ENCODE measurements at regions not wholly inside any gene's neighbourhood (a gene's known extent, or its start where the extent isn't known, plus 50 kb on each side); places are given as distances from the start of the nearest gene placed in this dataset.

DNA sequence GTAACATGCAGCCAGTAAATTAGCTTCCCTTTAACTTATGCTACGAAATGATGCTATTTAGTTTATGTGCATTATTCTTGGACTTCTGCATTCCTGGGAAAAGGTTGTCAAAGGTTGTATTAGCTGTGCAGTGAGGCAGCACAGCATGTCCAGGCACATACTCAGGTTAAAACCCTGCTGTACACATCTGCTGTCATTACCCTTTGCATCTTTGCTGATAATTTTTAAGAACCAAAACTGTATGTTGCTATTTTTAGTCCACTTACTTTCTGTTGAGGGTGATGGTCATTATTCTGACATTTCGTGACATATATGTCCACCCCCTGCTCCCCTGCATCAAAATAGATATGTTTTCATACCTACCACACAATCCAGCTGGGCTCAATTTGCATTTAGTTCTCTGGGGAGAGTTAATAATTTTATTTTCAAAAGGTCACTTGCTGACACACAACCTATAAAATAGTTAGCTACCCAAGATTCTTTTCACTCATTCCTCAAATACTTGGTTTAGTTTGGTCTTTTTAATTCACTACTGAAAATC lies 142.5 kb upstream of the SPACA1 start:
- DNase-seq = no peak

DNA sequence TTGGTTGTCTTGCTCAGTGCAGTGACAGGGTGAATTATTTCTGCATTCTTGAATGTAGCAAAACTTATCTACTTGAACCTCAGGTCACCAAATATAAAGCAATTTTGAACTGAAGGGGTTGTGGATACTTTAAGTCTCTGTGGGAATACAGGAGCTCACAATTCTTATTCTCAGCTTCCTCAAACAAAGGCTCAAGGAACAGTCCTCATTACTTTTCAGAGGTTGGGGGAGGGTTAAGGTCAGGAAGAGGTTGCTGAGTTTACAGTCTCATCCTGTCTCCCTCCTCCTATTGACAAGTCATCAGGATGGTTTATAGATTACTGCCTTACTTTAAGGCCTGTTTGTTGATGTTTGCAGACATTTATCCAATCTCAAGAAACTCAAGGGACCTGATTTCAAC lies 143.6 kb upstream of the SPACA1 start:
- DNase-seq = no peak

DNA sequence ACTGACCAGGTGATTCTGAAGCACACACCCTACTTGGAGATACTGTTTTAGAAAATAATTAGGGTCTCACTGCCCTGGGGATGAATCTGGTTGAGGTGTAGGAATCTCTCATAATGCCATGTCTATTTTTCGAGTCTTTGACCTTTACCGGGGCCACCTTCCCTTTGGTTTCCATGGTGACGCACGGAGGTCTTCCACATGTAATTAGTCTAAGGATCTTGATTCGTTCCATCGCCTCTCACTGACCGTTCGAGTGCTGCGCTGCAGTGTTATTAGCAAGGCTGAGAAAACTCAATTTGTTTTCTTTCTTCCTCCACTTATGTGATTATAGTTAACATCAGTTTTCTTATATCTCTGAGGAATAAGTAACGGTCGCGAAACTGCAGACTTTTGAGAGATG lies 144.3 kb upstream of the SPACA1 start:
- DNase-seq = no peak

DNA sequence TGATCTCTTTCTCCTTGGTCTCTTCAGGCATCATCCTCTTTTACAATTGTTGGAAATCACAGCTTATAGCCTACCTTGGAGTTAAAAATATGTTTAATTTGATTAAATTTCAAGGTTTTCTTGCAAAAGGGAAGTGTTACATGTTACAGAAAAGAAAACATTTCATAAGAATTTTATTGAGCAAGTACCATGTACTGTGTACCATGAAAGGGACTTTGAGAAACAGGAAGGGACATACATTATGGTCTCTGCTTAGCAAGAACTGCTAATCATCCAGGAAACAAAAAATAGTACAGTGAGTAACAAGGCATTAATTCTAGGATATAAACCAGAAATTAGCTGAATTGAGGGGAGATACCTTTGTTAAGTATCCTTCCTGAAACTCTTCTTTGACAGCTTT lies 145.3 kb upstream of the SPACA1 start:
- no peak for DNase-seq

DNA sequence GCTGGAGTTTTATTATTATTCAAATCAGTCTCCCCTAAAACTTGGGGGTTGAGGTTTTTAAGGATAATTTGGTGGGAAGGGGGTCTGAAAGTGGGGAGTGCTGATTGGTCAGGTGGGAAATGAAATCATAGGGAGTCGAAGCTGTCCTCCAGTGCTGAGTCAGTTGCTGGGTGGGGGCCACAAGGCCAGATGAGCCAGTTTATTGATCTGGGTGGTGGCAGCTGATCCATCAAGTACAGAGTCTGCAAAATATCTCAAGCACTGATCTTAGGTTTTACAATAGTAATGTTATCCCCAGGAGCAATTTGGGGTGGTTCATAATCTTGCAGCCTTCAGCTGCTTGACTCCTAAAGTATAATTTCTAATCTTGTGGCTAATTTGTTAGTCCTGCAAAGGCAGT lies 146.0 kb upstream of the SPACA1 start:
- no peak for DNase-seq

DNA sequence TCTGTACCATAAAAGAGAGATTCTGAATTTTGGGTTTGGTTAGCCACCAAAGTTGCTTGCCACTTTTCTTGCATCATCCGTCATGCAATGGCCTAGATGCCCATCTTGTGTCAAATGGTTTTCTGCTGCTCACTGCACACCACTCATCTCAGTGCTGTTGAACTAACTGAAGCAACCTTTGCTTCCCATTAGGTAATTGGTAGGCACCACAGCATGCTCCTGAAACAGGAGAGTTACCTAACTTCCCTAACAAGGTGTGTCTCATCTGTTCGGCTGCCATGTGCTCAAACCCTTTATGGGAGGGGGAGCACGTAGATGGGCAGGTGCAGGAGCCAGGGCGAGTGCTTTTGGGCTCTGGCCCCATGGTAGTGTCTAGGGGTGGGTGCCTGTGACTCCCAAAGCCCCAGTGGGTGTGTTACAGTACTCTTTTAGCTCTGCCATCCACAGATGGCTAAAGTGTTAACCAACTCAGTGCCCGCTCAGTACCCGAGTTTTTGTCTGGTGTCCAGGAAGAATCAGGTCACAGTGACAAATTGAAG lies 147.4 kb upstream of the SPACA1 start:
- DNase-seq = no peak

DNA sequence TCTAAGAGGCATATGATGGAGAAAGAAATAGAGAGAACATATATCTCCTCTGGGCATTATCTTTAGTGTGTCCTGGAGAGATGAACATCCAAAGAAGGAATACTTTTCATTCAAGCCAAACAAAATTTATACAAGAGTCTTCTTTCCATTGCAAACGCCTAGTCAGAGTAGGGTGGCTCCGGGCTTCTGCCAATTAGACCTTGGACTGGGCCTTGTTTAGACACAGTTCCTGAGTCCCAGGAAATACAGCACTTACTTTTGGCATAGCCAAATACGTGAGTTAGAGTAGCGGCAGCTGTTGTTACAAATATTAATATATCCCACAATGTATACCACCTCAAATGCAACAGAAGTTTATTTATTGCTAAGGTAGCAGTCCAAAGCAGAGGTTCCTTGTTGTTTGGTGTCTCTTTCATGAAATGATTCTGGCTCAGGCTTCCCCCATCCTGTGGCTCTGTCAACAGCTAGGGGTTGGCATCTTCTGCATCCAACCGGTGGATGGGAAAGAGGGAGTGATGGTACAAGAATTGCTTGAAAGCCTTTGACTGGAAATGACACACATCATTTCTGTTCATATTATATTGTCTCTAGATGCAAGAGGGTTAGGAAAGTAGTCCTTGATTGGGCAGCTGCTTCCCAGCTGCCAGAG lies 148.0 kb upstream of the SPACA1 start:
- no peak for DNase-seq

DNA sequence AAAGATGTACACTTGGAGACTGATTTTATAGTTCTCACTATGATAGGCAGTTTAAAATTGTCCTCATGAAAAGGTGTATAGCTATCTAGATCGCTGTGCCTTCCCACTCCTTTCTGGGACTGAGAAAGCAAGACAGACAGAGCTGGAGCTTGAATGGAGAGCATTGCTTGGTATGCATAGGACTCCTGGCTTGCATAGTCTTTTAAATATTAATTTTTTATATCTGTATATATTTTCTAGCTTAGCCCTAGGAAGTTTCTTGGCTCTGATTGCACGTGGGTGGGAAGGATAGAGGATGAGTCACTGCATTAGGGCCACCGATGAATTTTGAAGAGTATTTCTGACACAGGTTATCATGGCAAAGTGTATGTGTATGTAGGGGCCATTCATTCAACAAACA lies 150.0 kb upstream of the SPACA1 start:
- no peak for DNase-seq

DNA sequence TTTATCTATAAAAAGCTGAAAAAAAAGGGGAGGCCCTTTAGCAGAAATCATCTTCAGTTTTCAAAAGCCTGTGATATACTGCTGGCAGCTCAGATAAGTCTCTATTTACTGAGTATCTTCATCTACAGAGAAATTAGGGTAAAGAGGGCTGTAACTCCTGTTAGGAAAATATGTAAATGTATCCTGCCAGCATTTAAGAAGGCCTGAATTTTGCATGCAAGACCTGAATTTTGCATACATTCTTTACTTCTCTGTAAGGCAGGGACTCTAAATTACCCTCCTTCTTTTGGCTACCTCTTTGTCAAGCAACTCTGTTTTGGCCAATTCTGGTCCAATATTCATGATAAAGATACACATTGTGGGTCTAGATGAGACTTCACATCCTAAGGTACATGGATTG lies 150.6 kb upstream of the SPACA1 start:
- DNase-seq = no peak

DNA sequence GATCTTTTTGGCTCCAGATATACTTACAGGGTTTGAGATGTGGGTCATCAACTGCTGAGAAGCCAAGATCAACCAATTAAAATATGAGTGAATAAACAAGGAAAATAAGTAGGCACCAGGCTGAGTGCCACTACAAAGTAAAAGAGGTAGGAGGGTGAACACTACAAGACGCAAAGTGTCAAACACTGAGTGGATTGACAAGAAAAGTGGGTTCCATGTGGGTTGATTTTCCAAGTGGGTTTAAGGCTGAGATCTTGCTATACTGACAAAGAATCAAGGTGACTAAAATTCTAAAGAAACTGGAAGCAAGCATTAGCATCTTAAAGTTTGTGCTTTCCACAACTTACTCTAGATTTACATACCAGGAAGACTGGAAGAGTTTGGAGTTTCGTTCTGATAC lies 160.4 kb upstream of the SPACA1 start:
- DNase-seq = no peak

DNA sequence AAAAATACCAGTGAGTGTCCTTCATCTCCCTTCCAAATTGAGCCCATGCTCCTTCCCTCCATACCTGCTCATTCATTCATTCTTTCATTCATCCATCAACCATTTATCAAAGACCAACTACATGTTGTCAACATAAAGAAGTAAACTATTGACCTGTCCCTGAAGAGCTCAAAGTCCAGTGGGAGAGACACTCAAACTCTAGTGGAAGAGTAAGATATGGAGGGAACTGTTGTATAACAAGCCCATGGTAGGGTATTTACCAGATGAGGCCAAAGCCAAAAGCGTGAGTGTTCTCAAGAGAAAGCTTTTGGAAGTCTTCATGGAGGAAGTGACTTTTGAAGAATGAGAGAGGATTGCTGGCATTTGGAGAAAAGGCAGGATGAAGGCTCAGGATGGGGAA lies 163.4 kb upstream of the SPACA1 start:
- no peak for DNase-seq

DNA sequence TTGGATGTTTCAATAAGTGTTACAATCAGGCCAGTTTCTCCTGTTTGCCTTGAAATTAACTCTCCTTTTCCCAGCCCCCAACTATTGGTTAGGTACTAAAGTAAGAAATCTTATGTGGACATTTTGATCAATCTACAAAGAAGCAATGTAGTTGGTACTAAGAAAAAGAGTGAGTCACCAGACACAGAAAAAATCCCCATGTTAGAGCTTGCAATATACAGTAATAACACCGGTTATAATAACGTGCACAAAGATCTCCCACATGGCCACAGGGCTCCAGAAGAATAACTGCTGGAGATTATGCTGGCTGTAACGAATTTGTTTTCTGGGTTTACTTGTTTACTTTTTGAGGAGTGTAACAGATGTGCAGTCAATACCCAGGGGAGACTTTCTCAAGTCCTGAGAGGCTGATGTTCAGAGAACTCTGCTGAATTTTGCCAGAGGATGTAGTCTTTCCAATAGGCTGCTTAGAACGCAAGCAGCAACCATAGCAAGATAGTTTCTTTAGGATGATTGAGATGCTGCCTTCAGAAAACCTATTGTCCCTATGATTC lies 166.2 kb upstream of the SPACA1 start:
- no peak for DNase-seq

DNA sequence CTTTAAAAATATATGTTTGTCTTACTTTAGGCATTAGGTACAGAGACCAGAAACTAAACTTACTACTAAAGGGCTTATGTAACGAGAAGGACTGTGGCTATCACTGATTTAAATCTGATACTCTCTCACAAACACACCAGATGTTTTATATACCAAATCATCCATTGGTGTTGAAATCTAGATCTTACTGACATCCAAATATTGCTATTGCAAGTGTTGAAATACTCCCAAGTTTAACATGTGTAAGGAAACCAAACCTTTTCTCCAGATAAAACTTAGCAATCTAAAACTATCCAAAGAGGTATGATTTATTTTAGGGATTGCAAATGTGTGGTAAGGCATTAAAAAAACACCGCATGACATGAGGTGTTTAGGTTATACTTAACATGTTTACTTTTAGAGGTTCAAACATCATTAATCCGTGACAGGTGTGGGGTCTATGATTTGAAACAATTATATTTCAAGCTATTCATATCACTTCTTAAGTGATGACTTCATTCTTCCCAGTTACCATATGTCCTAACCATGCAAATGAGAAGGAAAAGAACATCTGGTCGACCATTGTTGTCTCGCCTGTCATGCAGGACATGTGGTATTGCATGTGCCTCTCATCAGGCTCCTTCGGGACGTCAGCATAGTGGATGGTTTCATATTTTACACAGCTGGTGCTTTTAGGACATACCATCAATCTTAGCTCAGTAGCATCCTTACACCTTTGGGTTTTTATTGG lies 168.3 kb upstream of the SPACA1 start:
- no peak for DNase-seq

DNA sequence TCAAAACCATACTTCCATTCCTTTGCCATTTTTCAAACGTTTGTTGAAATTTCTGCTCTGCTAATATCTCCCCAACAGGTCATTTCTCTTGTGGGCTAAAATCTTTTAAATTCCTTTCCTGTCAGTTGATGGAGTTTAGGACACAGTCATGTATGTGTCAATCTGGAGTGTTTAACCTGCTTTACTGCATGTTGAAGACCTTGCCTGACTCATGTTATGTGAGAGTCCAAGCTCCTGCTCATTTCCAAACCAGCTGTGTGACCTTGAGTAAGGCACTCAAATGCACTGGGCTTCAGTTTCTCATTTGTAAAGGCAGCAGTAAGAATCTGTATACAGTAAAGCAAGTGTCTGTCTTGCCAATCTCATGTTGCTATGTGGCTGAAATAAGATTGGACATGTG lies 171.9 kb upstream of the SPACA1 start:
- DNase-seq = no peak

DNA sequence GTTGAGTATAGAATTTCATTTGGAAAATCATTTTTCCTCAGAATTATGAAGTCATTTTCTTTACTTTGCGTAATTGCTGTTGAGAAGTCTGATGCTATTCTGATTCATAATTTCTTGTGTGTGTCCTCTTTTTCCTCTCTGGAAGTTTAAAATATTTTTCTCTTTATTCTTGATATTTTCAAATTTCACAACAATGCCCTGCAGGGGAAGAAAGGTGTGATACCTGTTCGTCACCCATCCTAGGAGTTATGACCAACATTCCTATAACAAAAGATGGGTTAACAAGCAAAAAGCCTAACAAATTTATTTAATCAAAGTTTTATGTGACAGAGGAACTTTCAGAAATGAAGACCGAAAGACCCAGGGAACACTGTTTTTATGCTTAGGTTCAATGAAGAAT lies 171.5 kb upstream of the AKIRIN2 start:
- no peak for DNase-seq

DNA sequence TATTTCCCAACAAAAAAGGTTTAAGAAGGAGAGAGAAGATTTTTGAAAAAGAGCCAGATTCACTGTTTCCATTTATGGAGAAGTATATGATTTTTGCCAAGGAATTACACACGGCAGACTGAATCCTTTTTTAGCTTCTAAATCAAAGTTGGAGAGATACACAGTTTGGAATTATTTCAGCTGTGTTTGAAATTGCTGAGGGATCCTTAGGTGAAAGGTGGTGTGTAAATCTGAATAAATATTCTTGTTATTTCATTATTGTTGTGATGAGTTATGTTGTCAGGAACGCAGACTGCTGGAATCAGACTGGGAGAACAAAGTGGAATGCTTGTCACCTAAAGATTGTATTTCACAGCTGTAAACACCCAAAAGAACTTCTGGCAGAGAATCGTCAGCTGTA lies 168.5 kb upstream of the AKIRIN2 start:
- DNase-seq = no peak

DNA sequence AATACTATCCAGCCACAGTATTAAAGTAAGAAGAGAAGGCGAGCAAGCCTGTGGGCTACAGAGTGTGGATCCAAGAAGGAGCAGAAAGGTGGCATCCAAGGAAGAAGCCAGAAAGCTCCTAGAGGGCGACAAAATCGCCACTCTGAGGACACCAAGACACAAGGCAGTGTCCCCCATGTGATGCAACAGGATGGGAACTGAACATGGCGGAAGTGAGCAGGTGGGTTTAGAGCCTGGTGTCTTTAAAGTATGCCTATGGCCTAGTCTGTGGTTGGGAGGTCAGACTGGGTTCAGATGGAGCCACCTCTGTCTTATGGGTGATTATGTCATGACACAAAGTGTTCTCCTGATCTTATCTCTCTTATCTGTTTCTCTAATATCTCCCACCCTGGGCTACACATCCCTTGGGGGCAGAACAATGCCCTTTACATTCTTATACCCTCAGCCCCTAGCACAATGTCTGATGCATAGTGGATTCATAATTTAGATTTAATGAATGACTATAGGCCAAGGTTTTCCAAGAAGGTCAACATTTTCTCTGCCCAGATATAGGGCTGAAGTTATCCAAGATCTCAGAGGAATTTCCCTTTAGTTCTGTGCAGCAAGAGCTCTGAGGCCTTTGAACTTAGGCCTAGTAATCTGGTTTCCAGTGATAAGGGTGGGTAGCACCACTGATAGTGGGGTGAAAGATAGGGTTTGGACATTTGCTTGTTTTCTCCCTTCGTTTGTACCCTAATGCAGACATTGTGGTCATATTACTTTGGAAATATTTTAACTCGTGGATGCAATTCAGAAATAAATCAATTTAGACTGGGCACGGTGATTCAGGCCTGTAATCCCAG lies 167.3 kb upstream of the AKIRIN2 start:
- no peak for DNase-seq

DNA sequence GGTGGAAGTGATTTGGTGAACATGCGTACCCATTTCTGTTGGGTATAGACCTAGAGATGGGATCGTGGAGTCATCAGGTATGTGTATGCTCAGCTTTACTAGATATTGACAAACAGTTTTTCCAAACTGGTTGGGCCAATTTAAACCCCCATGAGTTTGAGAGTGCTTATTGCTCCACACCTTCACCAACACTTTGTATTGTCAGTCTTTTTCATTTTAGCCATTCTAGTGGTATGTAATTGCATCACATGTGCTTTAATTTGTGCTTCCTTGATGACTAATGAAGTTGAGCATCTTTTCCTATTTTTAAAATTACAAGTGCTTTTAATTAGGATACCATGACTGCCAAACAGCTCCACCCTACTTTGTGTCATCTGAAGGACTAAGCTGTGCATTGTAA lies 158.9 kb upstream of the AKIRIN2 start:
- no peak for DNase-seq

DNA sequence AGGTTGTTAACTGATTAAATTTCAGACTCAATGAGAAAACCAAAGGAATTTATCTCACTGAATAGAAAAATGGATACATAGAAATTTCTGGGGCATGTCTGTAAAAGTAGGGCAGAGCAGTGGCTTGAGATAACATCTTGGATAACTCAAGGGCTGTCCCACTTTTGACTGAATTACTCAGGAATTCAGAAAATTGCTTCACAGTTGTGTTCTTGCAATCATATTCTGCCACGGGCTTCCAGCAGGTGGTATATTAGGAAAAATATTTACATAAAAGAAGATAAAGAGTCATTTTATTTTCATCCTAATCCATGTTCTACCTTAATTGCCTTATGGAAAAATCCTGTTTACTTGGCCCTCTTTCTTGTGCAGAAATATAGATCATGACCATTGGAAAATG lies 156.4 kb upstream of the AKIRIN2 start:
- DNase-seq = no peak

DNA sequence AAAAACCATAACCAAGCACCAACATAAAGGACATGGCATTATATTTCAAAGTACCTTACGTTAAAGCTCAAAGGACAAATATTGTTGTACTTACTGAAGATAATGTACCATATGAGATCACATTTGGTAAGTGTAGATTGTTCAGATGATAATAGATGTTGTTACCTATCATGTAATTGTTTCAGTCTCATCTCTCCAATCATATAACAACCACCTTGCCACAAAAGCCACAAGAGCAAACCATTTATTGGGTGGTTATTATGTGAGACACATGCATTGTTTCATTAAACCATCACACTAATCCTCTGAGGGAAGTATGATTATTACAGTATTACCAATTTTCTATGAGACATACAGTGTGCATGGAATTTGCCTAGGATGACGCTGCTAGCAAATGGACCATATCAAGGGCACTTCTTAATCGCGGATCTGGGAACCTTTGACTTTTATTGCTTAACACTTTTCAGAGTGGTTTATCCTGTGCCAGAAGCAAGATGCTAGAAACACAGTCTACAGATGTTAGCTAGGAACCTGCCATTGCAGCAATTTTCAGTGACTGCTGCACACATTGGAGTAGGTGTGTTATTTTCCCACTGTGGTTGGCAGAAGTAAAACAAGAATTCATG lies 149.8 kb upstream of the AKIRIN2 start:
- no peak for DNase-seq

DNA sequence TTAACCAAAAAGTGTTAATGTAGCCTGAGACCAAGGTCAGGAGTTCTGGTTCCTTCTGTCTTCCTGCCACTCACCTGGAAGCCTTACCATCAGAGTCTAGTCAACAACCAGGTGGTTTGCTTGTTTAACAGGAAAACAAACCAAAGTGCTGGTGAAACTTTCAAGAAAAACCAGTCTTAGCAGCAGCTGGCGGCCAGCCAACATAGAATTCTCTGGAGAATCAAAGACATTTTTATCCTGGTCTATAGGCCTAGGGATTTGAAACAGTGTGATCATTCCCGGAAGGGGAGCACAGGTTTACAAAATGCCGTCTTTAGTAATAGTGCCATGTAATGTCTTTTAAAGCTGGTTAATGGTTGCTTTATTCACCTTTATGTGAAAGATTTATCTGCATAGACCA lies 146.6 kb upstream of the AKIRIN2 start:
- DNase-seq = no peak

DNA sequence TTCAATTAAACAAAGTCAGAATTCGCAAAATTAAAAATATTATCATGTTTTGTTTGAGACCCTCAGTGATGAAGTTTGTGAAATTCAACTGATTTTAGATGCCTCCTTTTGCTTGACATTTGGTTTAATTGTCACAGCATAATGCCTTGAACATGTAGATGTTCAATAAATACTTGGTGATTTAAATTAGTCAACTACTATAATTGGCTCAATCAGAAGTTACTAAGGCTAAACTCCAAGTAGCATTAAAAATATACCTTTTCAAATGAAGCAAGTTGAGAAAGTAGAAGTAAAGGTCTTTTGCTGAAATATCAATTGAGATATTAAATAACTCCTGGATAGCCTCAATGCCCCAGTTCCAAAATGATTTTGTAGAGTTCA lies 145.8 kb upstream of the AKIRIN2 start:
- no peak for DNase-seq

All from stimulated activated CD4-positive, alpha-beta T cell treated with anti-CD3 and anti-CD28 coated beads, Interleukin-2, amount 100 ng/mL, for 48 hours (primary cell).